ENCODE measurements at regions not wholly inside any gene's neighbourhood (a gene's known extent, or its start where the extent isn't known, plus 50 kb on each side); places are given as distances from the start of the nearest gene placed in this dataset.

- CTCF ChIA-PET, result no interaction called here
- no peak overlapping the region for H3K27ac ChIP-seq
- no peaks in the 10 kb centered on the region for H3K27me3 ChIP-seq (ENCODE audit: insufficient read depth, low read depth)
- intact Hi-C loops (cut with micrococcal nuclease; ENCODE audit: unreplicated experiment), result no loop called here
- no peaks in the 10 kb centered on the region for H3K79me2 ChIP-seq (ENCODE audit: low read depth)
- H3F3A ChIP-seq (ENCODE audit: insufficient read depth, low read depth), result no peaks in the 10 kb centered on the region
- H3K4me2 ChIP-seq, result no peak overlapping the region
- H2AFZ ChIP-seq, result no peak overlapping the region
- H3K9me2 ChIP-seq (ENCODE audit: insufficient read depth), result no peaks in the 10 kb centered on the region
- H4K20me1 ChIP-seq (ENCODE audit: insufficient read depth), result no peaks in the 10 kb centered on the region; the same call in 1 of the 2 replicates
- H3K36me3 ChIP-seq (ENCODE audit: low read depth), result no peaks in the 10 kb centered on the region
- BruUV-seq (replicated peaks), result no TSS peak
- no peak for DNase-seq
- POLR2A ChIA-PET (ENCODE audit: unreplicated experiment), result interaction anchor here (0.6 kb wide), 1 partner anchor 523 kb away, joined by 7 read pairs; no protein-coding TSS in a partner anchor
- no peaks in the 10 kb centered on the region for H3K9me3 ChIP-seq (ENCODE audit: insufficient read depth, low read depth)
- H3K4me3 ChIP-seq, result no peak overlapping the region
- no peaks in the 10 kb centered on the region for H3K4me1 ChIP-seq (replicated peaks; ENCODE audit: insufficient read depth)
- TF ChIP-seq EZH2 (IDR thresholded peaks at IDR 0.05; ENCODE audit: low read depth) (no peak), CTCF (conservative IDR thresholded peaks at IDR 0.05) (no peak)
Observed at GRCh38 chr2:19751631-19752030, 150.2 kb downstream of the TTC32 start.

- Histone ChIP-seq H3K27ac (no peak overlapping the region), H3F3A (ENCODE audit: insufficient read depth, low read depth) (no peaks in the 10 kb centered on the region), H3K27me3 (ENCODE audit: insufficient read depth, low read depth) (no peaks in the 10 kb centered on the region), H2AFZ (no peak overlapping the region), H4K20me1 (ENCODE audit: insufficient read depth) (no peaks in the 10 kb centered on the region; the same call in 1 of the 2 replicates), H3K9me2 (ENCODE audit: insufficient read depth) (no peaks in the 10 kb centered on the region), H3K4me2 (no peak overlapping the region), H3K79me2 (ENCODE audit: low read depth) (no peaks in the 10 kb centered on the region), H3K36me3 (ENCODE audit: low read depth) (no peaks in the 10 kb centered on the region), H3K4me1 (replicated peaks; ENCODE audit: insufficient read depth) (no peaks in the 10 kb centered on the region), H3K9me3 (ENCODE audit: insufficient read depth, low read depth) (no peaks in the 10 kb centered on the region), H3K4me3 (no peak overlapping the region)
- ChIA-PET CTCF (no interaction called here), POLR2A (ENCODE audit: unreplicated experiment) (no interaction called here)
- intact Hi-C loops (cut with micrococcal nuclease; ENCODE audit: unreplicated experiment), result no loop called here
- no peak for DNase-seq
- no TSS peak for BruUV-seq (replicated peaks)
- no peak for TF ChIP-seq CTCF (conservative IDR thresholded peaks at IDR 0.05)
- TF ChIP-seq EZH2 (IDR thresholded peaks at IDR 0.05; ENCODE audit: low read depth), result no peak
Observed at GRCh38 chr2:19750136-19750535, 151.6 kb downstream of the TTC32 start.

GRCh38 chr2:19749507-19749836 lies 152.3 kb downstream of the TTC32 start:
- no TSS peak for BruUV-seq (replicated peaks)

More at GRCh38 chr2:19749507-19749836, 152.3 kb downstream of the TTC32 start:
- H3K79me2 ChIP-seq (ENCODE audit: low read depth), result no peaks in the 10 kb centered on the region
- H3K9me2 ChIP-seq (ENCODE audit: insufficient read depth), result no peaks in the 10 kb centered on the region
- no peaks in the 10 kb centered on the region for H3K27me3 ChIP-seq (ENCODE audit: insufficient read depth, low read depth)
- POLR2A ChIA-PET (ENCODE audit: unreplicated experiment), result no interaction called here
- no peak for TF ChIP-seq EZH2 (IDR thresholded peaks at IDR 0.05; ENCODE audit: low read depth)
- no peak for TF ChIP-seq CTCF (conservative IDR thresholded peaks at IDR 0.05)
- no peaks in the 10 kb centered on the region for H3K36me3 ChIP-seq (ENCODE audit: low read depth)
- H3F3A ChIP-seq (ENCODE audit: insufficient read depth, low read depth), result no peaks in the 10 kb centered on the region
- no peaks in the 10 kb centered on the region; the same call in 1 of the 2 replicates for H4K20me1 ChIP-seq (ENCODE audit: insufficient read depth)
- DNase-seq, result no peak
- H3K4me3 ChIP-seq, result no peak overlapping the region
- H3K27ac ChIP-seq, result no peak overlapping the region
- H3K9me3 ChIP-seq (ENCODE audit: insufficient read depth, low read depth), result no peaks in the 10 kb centered on the region
- H2AFZ ChIP-seq, result no peak overlapping the region
- intact Hi-C loops (cut with micrococcal nuclease; ENCODE audit: unreplicated experiment), result no loop called here
- CTCF ChIA-PET, result no interaction called here
- H3K4me1 ChIP-seq (replicated peaks; ENCODE audit: insufficient read depth), result no peaks in the 10 kb centered on the region
- H3K4me2 ChIP-seq, result no peak overlapping the region
